ENCODE measurements at regions not wholly inside any gene's neighbourhood (a gene's known extent, or its start where the extent isn't known, plus 50 kb on each side); places are given as distances from the start of the nearest gene placed in this dataset.
A peak's percentile ranks its signal among the peaks of the same experiment; 100 is the strongest.

DNA sequence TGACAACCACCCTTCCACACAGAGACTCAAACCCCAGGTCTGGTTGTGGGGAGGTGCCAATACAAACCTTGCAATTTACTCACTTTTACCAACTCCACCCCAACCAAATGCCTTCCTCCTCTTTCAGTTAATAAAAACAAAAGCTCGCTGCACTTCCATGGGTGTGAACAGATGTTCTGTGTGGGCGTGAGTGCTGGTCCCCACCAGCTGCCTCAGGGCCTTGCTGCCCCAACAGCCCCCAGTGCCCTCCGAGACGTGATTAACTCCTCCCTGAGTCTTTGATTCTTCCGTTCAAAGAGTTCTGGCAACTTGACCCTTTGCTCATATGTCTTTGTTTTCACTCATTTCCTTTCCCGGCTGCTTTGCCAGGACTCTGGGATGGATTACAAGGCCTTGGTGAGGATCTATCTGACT, 258.9 kb upstream of the CXCR4 start:
- CTCF ChIA-PET = interaction anchor here (1.0 to 1.4 kb wide), 3 partner anchors 8 to 463 kb away, joined by 3 to 7 read pairs (median 4); no protein-coding TSS in a partner anchor
- no peaks in the 10 kb centered on the region for H3K4me1 ChIP-seq (ENCODE audit: control insufficient read depth, insufficient read depth, low read length)

DNA sequence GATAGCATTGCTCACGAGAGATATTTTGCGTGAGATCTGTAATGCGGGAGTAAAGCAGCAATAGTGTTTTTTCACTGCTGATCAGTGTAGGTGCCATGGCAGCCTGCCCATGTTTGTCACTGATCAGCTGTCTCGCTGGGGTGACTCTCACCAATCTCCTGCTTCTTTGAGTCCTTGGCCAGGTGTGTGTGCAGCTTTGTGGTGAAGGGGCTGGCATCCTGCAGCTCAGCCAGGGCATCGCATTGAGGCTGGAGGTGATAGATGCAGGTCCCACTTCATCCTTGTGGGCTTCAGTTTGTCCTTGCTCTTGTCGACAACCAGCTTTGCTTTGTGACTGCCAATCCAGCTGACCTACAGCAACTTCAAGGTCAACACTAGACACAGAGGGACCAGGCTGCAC, 258.3 kb upstream of the CXCR4 start:
- Histone ChIP-seq H3K9me3 (ENCODE audit: control insufficient read depth, insufficient read depth, low read depth, low read length) (no peaks in the 10 kb centered on the region), H3K36me3 (ENCODE audit: control insufficient read depth in 2 of 2, insufficient read depth in 1 of 2, low read length in 2 of 2) (no peaks in the 10 kb centered on the region), H3K27ac (ENCODE audit: extremely low read depth, low read depth, low read length) (no peak overlapping the region), H3K4me3 (ENCODE audit: low read depth, low read length) (no peak overlapping the region), H3K4me1 (ENCODE audit: control insufficient read depth, insufficient read depth, low read length) (no peaks in the 10 kb centered on the region)
- CTCF ChIA-PET = interaction anchor here (0.6 to 1.4 kb wide), 4 partner anchors 8 to 462 kb away, joined by 3 to 7 read pairs (median 4); no protein-coding TSS in a partner anchor
- no peak for TF ChIP-seq ZBTB7A (tag by site-specific recombination; IDR thresholded peaks at IDR 0.05; ENCODE audit: low read depth)
- TF ChIP-seq, protein P1, sequence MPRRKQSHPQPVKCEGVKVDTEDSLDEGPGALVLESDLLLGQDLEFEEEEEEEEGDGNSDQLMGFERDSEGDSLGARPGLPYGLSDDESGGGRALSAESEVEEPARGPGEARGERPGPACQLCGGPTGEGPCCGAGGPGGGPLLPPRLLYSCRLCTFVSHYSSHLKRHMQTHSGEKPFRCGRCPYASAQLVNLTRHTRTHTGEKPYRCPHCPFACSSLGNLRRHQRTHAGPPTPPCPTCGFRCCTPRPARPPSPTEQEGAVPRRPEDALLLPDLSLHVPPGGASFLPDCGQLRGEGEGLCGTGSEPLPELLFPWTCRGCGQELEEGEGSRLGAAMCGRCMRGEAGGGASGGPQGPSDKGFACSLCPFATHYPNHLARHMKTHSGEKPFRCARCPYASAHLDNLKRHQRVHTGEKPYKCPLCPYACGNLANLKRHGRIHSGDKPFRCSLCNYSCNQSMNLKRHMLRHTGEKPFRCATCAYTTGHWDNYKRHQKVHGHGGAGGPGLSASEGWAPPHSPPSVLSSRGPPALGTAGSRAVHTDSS (tag by site-specific recombination; IDR thresholded peaks at IDR 0.05) = no peak
- TF ChIP-seq ZNF561 (tag by site-specific recombination; IDR thresholded peaks at IDR 0.05; ENCODE audit: borderline replicate concordance) = no peak
- no peak for TF ChIP-seq HOXC10 (CRISPR knock-in tag; IDR thresholded peaks at IDR 0.05)
- TF ChIP-seq ZNF2 (tag by site-specific recombination; IDR thresholded peaks at IDR 0.05) = no peak
- no peak for TF ChIP-seq ZNF274 (IDR thresholded peaks at IDR 0.05; ENCODE audit: low read length)
- no peak for TF ChIP-seq ZNF274 (tag by site-specific recombination; IDR thresholded peaks at IDR 0.05; ENCODE audit: borderline replicate concordance)
- TF ChIP-seq ZNF530 (tag by site-specific recombination; IDR thresholded peaks at IDR 0.05; ENCODE audit: low read depth) = no peak
- no peak for TF ChIP-seq ZNF560 (tag by site-specific recombination; IDR thresholded peaks at IDR 0.05; ENCODE audit: borderline replicate concordance)
- TF ChIP-seq ZNF670 (tag by site-specific recombination; IDR thresholded peaks at IDR 0.05; ENCODE audit: low read depth) = no peak
- no peak for TF ChIP-seq ZFP3 (tag by site-specific recombination; IDR thresholded peaks at IDR 0.05; ENCODE audit: low read depth)
- TF ChIP-seq TRIM28 (IDR thresholded peaks at IDR 0.05; ENCODE audit: borderline replicate concordance, low read length) = no peak
- no peak for TF ChIP-seq ZNF184 (tag by site-specific recombination; IDR thresholded peaks at IDR 0.05)
- TF ChIP-seq SP2 (tag by site-specific recombination; IDR thresholded peaks at IDR 0.05) = no peak
- TF ChIP-seq, protein P2, sequence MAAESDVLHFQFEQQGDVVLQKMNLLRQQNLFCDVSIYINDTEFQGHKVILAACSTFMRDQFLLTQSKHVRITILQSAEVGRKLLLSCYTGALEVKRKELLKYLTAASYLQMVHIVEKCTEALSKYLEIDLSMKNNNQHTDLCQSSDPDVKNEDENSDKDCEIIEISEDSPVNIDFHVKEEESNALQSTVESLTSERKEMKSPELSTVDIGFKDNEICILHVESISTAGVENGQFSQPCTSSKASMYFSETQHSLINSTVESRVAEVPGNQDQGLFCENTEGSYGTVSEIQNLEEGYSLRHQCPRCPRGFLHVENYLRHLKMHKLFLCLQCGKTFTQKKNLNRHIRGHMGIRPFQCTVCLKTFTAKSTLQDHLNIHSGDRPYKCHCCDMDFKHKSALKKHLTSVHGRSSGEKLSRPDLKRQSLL (tag by site-specific recombination; IDR thresholded peaks at IDR 0.05) = no peak
- TF ChIP-seq ZNF404 (tag by site-specific recombination; IDR thresholded peaks at IDR 0.05) = no peak
- TF ChIP-seq ZNF146 (tag by site-specific recombination; IDR thresholded peaks at IDR 0.05) = no peak
- TF ChIP-seq ZFP37 (tag by site-specific recombination; IDR thresholded peaks at IDR 0.05) = no peak
- no peak for TF ChIP-seq ZNF555 (tag by site-specific recombination; conservative IDR thresholded peaks at IDR 0.05)
- no peak for TF ChIP-seq ZNF10 (tag by site-specific recombination; IDR thresholded peaks at IDR 0.05)
- POLR2A ChIA-PET = no interaction called here

More for the DNA sequence above, 258.9 kb upstream of the CXCR4 start:
- Histone ChIP-seq H3K27ac (ENCODE audit: extremely low read depth, low read depth, low read length) (no peak overlapping the region), H3K36me3 (ENCODE audit: control insufficient read depth in 2 of 2, insufficient read depth in 1 of 2, low read length in 2 of 2) (no peaks in the 10 kb centered on the region), H3K9me3 (ENCODE audit: control insufficient read depth, insufficient read depth, low read depth, low read length) (no peaks in the 10 kb centered on the region), H3K4me3 (ENCODE audit: low read depth, low read length) (no peak overlapping the region)
- TF ChIP-seq ZNF16 (tag by site-specific recombination; IDR thresholded peaks at IDR 0.05; ENCODE audit: low read depth) (no peak), ZBTB17 (tag by site-specific recombination; IDR thresholded peaks at IDR 0.05) (0 out of 2 replicates have a peak, but pooled peaks have one; percentile 12), ZFHX2 (tag by site-specific recombination; conservative IDR thresholded peaks at IDR 0.05) (0 out of 2 replicates have a peak, but pooled peaks have one; percentile 13)
- TF ChIP-seq, protein P3, sequence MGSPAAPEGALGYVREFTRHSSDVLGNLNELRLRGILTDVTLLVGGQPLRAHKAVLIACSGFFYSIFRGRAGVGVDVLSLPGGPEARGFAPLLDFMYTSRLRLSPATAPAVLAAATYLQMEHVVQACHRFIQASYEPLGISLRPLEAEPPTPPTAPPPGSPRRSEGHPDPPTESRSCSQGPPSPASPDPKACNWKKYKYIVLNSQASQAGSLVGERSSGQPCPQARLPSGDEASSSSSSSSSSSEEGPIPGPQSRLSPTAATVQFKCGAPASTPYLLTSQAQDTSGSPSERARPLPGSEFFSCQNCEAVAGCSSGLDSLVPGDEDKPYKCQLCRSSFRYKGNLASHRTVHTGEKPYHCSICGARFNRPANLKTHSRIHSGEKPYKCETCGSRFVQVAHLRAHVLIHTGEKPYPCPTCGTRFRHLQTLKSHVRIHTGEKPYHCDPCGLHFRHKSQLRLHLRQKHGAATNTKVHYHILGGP (tag by site-specific recombination; IDR thresholded peaks at IDR 0.05) = no peak
- TF ChIP-seq, protein P4, sequence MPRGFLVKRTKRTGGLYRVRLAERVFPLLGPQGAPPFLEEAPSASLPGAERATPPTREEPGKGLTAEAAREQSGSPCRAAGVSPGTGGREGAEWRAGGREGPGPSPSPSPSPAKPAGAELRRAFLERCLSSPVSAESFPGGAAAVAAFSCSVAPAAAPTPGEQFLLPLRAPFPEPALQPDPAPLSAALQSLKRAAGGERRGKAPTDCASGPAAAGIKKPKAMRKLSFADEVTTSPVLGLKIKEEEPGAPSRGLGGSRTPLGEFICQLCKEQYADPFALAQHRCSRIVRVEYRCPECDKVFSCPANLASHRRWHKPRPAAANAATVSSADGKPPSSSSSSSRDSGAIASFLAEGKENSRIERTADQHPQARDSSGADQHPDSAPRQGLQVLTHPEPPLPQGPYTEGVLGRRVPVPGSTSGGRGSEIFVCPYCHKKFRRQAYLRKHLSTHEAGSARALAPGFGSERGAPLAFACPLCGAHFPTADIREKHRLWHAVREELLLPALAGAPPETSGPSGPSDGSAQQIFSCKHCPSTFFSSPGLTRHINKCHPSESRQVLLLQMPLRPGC (tag by site-specific recombination; IDR thresholded peaks at IDR 0.05) = no peak
- POLR2A ChIA-PET = no interaction called here
